Stomach (tissue), 8 donors: ENCODE measurements at regions not wholly inside any gene's neighbourhood (a gene's known extent, or its start where the extent isn't known, plus 50 kb on each side); places are given as distances from the start of the nearest gene placed in this dataset.
"Not testable (repeated sequence)": the region's sequence is repeated elsewhere in the genome, so short reads cannot be mapped to it uniquely, and the experiment has no call there.

Source experiments
- DNase-seq, 2 donors: peaks; one replicate each; pipeline versions ENCODE4 v3.0.0 to v3.0.0-alpha.2; 2013 to 2019
- H3K27ac ChIP-seq, 5 donors: fragments of 200-600 bp in 4 of 5; sonication (generic) in 4 of 5; one replicate each; pipeline ENCODE4 v1.5.1; 2013 to 2019; ENCODE audit warnings: mild to moderate bottlenecking in 1 of 5, moderate library complexity in 1 of 5
- H3K27me3 ChIP-seq, 3 donors: fragments of 200-600 bp; sonication (generic); one replicate each; pipeline ENCODE4 v1.5.1; 2017 to 2019; ENCODE audit warnings: mixed run types in 1 of 3
- H3K36me3 ChIP-seq, 4 donors: fragments of 200-600 bp; sonication (generic); 1 replicate in 3 of 4; 2 replicates in 1 of 4; pipeline ENCODE4 v1.5.1; 2016 to 2019
- H3K4me1 ChIP-seq, 4 donors: fragments of 200-600 bp; sonication (generic); one replicate each; pipeline ENCODE4 v1.5.1; 2016 to 2019
- H3K4me3 ChIP-seq, 4 donors: fragments of 200-600 bp; sonication (generic) in 3 of 4; one replicate each; pipeline ENCODE4 v1.5.1; 2016 to 2019; ENCODE audit warnings: mild to moderate bottlenecking in 1 of 4
- H3K9me3 ChIP-seq, 4 donors: fragments of 200-600 bp; sonication (generic); one replicate each; pipeline ENCODE4 v1.5.1; 2016 to 2019
- CTCF ChIP-seq, 7 experiments: fragments of 450-650 bp in 4 of 7; fragments of 200-600 bp in 3 of 7; sonication (generic) in 3 of 7; IDR thresholded peaks; one replicate each; pipeline ENCODE4 v1.5.1; 2016 to 2019; ENCODE audit warnings: antibody characterized with exemption in 7 of 7, control low read depth in 2 of 7, mild to moderate bottlenecking in 1 of 7
- EP300 ChIP-seq: sonication (generic); formaldehyde crosslinking; IDR thresholded peaks from one replicate; pipeline ENCODE4 v1.6.1; 2017; ENCODE audit warnings: antibody characterized with exemption
- POLR2A ChIP-seq, 4 donors: fragments of 450-650 bp; IDR thresholded peaks; one replicate each; pipeline ENCODE4 v1.6.1; 2016; ENCODE audit warnings: antibody characterized with exemption in 4 of 4, control low read depth in 2 of 4, mild to moderate bottlenecking in 1 of 4, moderate library complexity in 1 of 4
- POLR2AphosphoS5 ChIP-seq, 3 donors: sonication (generic); formaldehyde crosslinking; IDR thresholded peaks; one replicate each; pipeline ENCODE4 v1.6.1; 2016; ENCODE audit warnings: antibody characterized with exemption in 3 of 3
- WGBS, 5 donors: extraction: QIAGEN DNeasy Blood & Tissue Kit in 3 of 5; methylation state at CpG; one replicate each; pipeline versions ENCODE4 v1.1.5 to v1.1.7; 2013 to 2018; 5-methylcytosine and 5-hydroxymethylcytosine counted together
- intact Hi-C: fragments of 100-400 bp; cut with DNase I; formaldehyde crosslinking; loops from one replicate; pipeline ENCODE4 v1.15.1; 2023; ENCODE audit warnings: low total_unique reads
- donor health status: healthy with polysubstance abuse.
- donor health status: Bipolar disorder and iron deficiency.
- donor health status: healthy.

GRCh38 chr16:25605381-25605780 is 86.4 kb upstream of the HS3ST4 start:
- peaks cover 0 to 6% (median 0%) of the 10 kb centered on the region in 4 donors for H3K9me3 ChIP-seq
- no peaks in the 10 kb centered on the region for H3K36me3 ChIP-seq
- DNase-seq, result no peak
- H3K27me3 ChIP-seq, result no peaks in the 10 kb centered on the region
- no peaks in the 10 kb centered on the region for H3K4me1 ChIP-seq
- WGBS, 5 donors, result 24 to 32% (median 29%) methylated on average over 2 of the region's 2 CpGs
- H3K27ac ChIP-seq, result no peak overlapping the region
- H3K4me3 ChIP-seq, result no peak overlapping the region
- intact Hi-C loops, result no loop called here
- TF ChIP-seq POLR2A (IDR thresholded peaks at IDR 0.05), result no peak
- no peak for TF ChIP-seq POLR2AphosphoS5 (IDR thresholded peaks at IDR 0.05)
- no peak for TF ChIP-seq EP300
- no peak for TF ChIP-seq CTCF (IDR thresholded peaks at IDR 0.05)

DNA sequence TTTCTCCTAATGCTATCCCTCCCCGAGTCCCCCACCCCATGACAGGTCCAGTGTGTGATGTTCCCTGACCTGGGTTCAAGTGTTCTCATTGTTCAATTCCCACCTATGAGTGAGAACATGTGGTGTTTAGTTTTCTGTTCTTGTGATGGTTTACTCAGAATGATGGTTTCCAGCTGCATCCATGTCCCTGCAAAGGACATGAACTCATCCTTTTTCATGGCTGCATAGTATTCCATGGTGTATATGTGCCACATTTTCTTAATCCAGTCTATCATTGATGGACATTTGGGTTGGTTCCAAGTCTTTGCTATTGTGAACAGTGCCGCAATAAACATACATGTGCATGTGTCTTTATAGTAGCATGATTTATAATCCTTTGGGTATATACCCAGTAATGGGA is 90.5 kb upstream of the HS3ST4 start:
- H3K4me3 ChIP-seq, H3K27me3 ChIP-seq, H3K36me3 ChIP-seq, intact Hi-C loops, H3K27ac ChIP-seq, H3K4me1 ChIP-seq, H3K9me3 ChIP-seq, DNase-seq: not testable (repeated sequence)
- WGBS, 5 donors, result 64 to 84% (median 77%) methylated on average over 1 to 2 of the region's 2 CpGs

- no peak for DNase-seq
- Histone ChIP-seq H3K9me3 (peaks cover 0 to 5% (median 0%) of the 10 kb centered on the region in 4 donors), H3K36me3 (no peaks in the 10 kb centered on the region), H3K4me1 (no peaks in the 10 kb centered on the region), H3K4me3 (no peak overlapping the region), H3K27me3 (no peaks in the 10 kb centered on the region), H3K27ac (no peak overlapping the region)
- no peak for TF ChIP-seq POLR2AphosphoS5 (IDR thresholded peaks at IDR 0.05)
- TF ChIP-seq POLR2A (IDR thresholded peaks at IDR 0.05), result no peak
- TF ChIP-seq EP300, result no peak
- no peak for TF ChIP-seq CTCF (IDR thresholded peaks at IDR 0.05)
- intact Hi-C loops, result no loop called here
- 80 to 90% (median 86%) methylated on average over 2 of the region's 2 CpGs for WGBS, 5 donors
Measured at GRCh38 chr16:25596194-25596593, 95.6 kb upstream of the HS3ST4 start.

DNA sequence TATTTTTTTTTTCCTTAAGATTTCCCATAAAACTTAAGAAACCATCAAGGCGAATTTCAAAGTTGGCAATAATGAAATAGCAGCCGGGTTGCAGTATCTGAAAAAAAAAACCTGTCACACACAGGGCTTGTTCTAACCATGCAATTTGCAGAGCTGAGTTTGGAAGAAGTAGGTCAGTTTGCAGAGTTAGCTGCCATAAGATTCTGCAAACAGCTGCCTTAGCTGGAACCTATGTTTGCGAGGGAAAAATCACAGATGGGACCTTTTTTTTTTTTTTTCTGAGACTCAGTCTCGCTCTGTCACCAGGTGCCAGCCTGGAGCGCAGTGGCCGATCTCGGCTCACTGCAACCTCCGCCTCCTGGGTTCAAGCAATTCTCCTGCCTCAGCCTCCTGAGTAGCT is 98.5 kb upstream of the HS3ST4 start:
- 72 to 90% (median 87%) methylated on average over 8 of the region's 8 CpGs for WGBS, 5 donors
- no peak overlapping the region for H3K4me3 ChIP-seq
- H3K27me3 ChIP-seq, result no peaks in the 10 kb centered on the region
- H3K27ac ChIP-seq, result no peak overlapping the region
- no peak for DNase-seq
- no peaks in the 10 kb centered on the region for H3K36me3 ChIP-seq
- no peaks in the 10 kb centered on the region for H3K4me1 ChIP-seq
- TF ChIP-seq CTCF (IDR thresholded peaks at IDR 0.05), result no peak
- H3K9me3 ChIP-seq, result no peaks in the 10 kb centered on the region
- intact Hi-C loops, result no loop called here

GRCh38 chr16:25587783-25588182 is 104.0 kb upstream of the HS3ST4 start:
- Histone ChIP-seq H3K27ac (no peak overlapping the region), H3K36me3 (no peaks in the 10 kb centered on the region), H3K9me3 (no peaks in the 10 kb centered on the region), H3K4me3 (no peak overlapping the region), H3K4me1 (no peaks in the 10 kb centered on the region), H3K27me3 (no peaks in the 10 kb centered on the region)
- intact Hi-C loops, result no loop called here
- no peak for DNase-seq
- 20 to 58% (median 45%) methylated on average over 1 of the region's 1 CpG for WGBS, 5 donors
- TF ChIP-seq EP300, result no peak
- TF ChIP-seq CTCF (IDR thresholded peaks at IDR 0.05), result no peak
- TF ChIP-seq POLR2A (IDR thresholded peaks at IDR 0.05), result no peak
- TF ChIP-seq POLR2AphosphoS5 (IDR thresholded peaks at IDR 0.05), result no peak
